Activated naive CD4-positive, alpha-beta T cell treated with anti-CD3 and anti-CD28 coated beads, Interleukin-2, amount 50 U/mL, for 72 hours (primary cell): ENCODE measurements at regions not wholly inside any gene's neighbourhood (a gene's known extent, or its start where the extent isn't known, plus 50 kb on each side); places are given as distances from the start of the nearest gene placed in this dataset.
A peak's percentile ranks its signal among the peaks of the same experiment; 100 is the strongest.
"Not testable (repeated sequence)": the region's sequence is repeated elsewhere in the genome, so short reads cannot be mapped to it uniquely, and the experiment has no call there.

Source experiments
- ATAC-seq, 2 donors: fragments of 150-1000 bp; cut with Tn5 transposase; 2 replicates each; pipeline ENCODE4 v1.10.0; 2021; ENCODE audit warnings: mild to moderate bottlenecking in 2 of 2, moderate library complexity in 2 of 2
- DNase-seq, 2 donors: peaks; one replicate each; pipeline ENCODE4 v3.0.0; 2021 to 2022; ENCODE audit warnings: low spot score in 2 of 2
- H3K27ac Mint-ChIP-seq, 2 donors: one replicate each; pipeline ENCODE4 v1.8.0; 2022; ENCODE audit warnings: mild to moderate bottlenecking in 2 of 2, mixed read lengths in 2 of 2
- H3K36me3 Mint-ChIP-seq, 2 donors: one replicate each; pipeline ENCODE4 v1.8.0; 2022; ENCODE audit warnings: mixed read lengths in 2 of 2
- H3K9me3 Mint-ChIP-seq, 2 donors: one replicate each; pipeline ENCODE4 v1.8.0; 2022; ENCODE audit warnings: mixed read lengths in 2 of 2

- DNase-seq (no peak), ATAC-seq (no peak)
- Mint-ChIP-seq H3K36me3 (no peaks in the 10 kb centered on the region), H3K9me3 (no peaks in the 10 kb centered on the region), H3K27ac (no peak overlapping the region)
Observed at GRCh38 chr5:168096525-168096924, 194.9 kb upstream of the WWC1 start.

DNA sequence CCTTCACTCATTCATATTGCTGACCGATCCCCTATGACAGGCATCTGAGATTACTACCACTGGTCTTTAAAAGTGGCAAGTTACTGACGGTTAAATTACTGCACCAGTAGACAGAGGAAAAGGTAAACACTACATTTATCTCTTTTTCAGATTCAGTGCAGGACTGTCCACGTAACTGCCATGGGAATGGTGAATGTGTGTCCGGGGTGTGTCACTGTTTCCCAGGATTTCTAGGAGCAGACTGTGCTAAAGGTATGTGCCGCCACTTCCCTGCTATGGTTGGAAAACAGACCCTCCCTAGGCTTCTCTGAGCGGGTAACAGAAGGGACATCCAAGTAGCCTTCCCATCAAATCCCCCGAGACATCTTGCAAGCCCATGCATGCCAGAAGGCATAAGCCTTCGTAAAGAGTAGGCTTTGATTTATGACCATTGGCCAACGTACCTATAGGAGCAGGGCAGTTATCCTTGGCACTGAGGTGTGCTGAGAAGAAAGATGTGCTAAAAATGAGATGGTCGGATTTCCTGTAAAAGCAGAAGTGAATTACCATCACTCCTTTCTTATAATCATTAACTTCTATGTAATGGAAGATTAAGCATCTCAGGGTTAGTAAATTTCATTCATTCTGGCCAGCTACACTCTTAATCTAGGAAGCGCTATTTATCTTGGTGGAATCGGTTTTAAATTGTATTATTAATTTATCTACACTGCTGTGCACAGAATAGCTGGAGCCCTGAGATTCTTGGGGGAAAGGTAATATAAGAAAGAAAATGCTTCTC lies 193.4 kb upstream of the WWC1 start:
- no peak overlapping the region for H3K27ac Mint-ChIP-seq
- no peaks in the 10 kb centered on the region for H3K36me3 Mint-ChIP-seq
- no peak for ATAC-seq
- no peak for DNase-seq
- H3K9me3 Mint-ChIP-seq, result no peaks in the 10 kb centered on the region

- Mint-ChIP-seq H3K9me3 (no peaks in the 10 kb centered on the region), H3K36me3 (no peaks in the 10 kb centered on the region), H3K27ac (no peak overlapping the region)
- no peak for ATAC-seq
- no peak for DNase-seq
Observed at GRCh38 chr5:168101352-168101751, 190.1 kb upstream of the WWC1 start.

DNA sequence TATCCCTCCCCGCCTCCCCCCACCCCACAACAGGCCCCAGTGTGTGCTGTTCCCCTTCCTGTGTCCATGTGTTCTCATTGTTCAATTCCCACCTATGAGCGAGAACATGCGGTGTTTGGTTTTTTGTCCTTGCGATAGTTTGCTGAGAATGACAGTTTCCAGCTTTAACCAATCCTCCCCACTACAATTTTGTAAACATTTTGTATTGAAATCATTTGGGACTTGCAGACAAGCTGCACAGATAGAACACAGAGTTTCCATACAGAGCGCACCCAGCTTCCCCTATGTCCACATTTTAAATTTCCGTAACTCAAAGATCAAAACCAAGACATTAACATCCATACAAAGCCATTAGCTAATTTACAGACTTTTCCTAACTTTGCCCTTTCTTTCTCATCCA lies 188.4 kb upstream of the WWC1 start:
- H3K27ac Mint-ChIP-seq, H3K9me3 Mint-ChIP-seq, DNase-seq, H3K36me3 Mint-ChIP-seq, ATAC-seq: not testable (repeated sequence)

DNA sequence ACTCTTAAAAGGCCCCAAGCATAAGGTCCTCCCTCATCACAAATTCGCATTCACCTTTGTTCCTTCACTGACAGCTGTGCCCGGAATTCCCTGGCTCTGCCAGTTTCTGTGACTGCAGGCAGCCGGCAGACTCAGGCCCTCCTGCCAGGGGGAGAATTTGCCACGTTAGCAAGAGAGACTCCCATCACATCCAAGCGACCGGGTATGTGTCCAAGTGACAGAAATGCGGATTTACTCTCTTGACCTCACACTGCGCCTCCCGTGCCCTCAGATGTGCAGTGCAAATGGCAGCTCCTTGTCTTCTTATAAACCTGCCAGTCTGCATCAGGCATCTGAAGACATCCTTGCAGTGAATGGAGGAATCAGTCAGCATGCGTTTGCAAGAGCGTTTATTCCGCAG lies 187.1 kb upstream of the WWC1 start:
- Mint-ChIP-seq H3K9me3 (no peaks in the 10 kb centered on the region), H3K27ac (no peak overlapping the region)
- no peak for ATAC-seq

DNA sequence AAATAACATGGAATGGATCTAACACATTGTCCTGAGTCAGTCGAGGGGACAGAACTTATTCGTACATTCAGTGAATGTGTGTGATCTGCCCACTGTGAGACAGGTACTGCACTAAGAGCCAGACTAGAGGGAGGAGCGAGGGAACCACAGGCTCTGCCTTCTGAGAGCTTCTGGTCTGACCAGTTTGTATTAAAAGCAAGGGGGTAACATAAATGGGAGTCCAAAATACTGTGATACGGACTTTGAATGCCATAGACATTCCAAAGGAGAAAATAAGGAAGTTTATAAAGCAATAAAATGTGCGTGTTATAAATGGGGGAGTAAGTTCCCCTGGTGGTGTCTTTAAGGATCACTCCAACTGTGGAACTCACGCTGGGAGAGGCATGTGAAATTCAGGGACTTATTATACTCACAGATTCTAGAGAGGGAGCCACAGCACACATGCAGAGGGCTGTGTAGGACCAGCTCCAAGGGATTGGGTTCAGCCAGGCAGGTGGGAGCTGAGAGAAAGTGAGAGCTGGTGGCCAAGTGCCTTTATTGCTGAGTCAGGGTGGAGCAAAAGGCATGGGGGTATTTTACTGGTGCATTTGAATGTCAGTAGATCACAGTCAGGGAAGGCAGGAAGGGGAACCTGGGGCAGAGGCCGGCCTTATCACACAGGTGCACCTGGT lies 186.5 kb upstream of the WWC1 start:
- ATAC-seq, result no peak
- DNase-seq, result no peak
- Mint-ChIP-seq H3K36me3 (no peaks in the 10 kb centered on the region), H3K9me3 (no peaks in the 10 kb centered on the region), H3K27ac (no peak overlapping the region)

More for the DNA sequence above, 187.1 kb upstream of the WWC1 start:
- no peak for DNase-seq
- H3K36me3 Mint-ChIP-seq, result no peaks in the 10 kb centered on the region

DNA sequence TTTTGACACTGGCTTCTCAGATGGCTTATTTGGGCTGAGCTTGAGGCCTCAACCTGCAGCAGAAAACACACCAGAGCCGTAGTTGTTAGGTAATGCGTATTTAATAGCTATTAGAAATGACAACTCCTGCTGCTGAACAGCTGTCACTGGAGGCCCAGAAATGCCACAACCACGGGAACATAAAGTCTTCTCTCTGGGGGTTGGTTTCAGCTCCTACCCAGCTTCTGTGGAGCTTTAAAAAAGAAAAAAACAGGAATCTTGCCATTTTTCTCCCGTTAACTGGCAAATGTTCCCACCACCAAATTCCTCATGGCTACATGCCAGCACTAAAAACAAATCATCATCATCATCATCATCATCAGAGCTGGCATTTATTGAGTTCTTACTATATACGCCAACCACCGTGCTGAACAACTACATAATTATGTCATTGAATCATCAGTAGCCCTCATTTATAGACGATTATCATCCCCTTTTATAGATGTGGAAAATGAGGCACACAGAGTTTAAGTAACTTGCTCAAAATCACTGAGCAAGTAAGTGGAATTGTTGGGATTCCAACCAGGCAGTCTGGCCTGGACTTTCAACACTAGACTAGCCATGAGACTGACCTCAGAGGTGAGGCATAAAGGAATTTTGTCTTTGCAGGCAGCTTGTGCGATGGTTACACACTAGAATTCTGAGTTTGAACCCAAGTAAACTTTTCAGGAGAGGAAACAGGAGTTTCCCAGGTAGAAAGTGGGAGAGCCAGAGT lies 185.3 kb upstream of the WWC1 start:
- ATAC-seq (no peak), DNase-seq (no peak)
- Mint-ChIP-seq H3K27ac (no peak overlapping the region), H3K9me3 (no peaks in the 10 kb centered on the region), H3K36me3 (no peaks in the 10 kb centered on the region)

DNA sequence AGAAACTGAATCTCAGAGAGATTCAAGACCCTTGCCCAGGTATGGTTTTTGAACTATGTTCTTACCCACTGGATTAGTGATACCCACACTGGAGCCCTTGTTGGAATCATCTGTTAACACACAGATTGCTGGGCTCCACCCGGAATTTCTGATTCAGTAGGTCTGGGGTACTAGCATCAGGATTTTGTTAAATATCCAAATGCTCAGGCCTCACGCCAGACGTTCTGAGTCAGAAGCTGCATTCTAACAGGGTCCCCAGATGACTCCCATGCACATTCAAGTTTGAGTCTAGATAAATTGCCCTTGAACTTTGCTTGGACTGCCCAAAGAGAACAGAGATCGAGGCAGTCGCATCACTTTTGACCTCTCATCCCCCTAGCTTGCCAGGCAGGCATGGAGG lies 182.0 kb upstream of the WWC1 start:
- DNase-seq, result no peak
- no peaks in the 10 kb centered on the region for H3K36me3 Mint-ChIP-seq
- no peak for ATAC-seq
- no peak overlapping the region for H3K27ac Mint-ChIP-seq
- H3K9me3 Mint-ChIP-seq, result no peaks in the 10 kb centered on the region

DNA sequence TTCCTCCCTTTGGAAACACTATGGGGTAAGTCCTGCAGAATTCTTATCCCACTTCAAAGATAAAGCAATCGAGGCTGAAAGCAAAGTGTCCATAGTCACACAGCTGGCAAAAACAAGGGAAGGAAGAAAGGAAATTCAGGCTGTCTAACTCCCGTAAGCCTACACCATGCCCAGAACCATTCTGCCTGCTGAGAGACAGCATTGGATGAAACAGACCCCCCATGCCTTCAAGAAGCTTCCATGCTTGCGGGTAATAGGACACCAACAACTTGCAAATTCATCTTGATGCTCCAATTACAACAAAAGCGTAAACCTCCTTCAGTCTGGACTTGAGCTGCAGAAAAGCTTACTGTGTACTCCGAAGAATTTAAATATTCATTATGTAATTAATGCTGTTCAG lies 181.1 kb upstream of the WWC1 start:
- DNase-seq (no peak), ATAC-seq (no peak)
- no peaks in the 10 kb centered on the region for H3K9me3 Mint-ChIP-seq
- no peak overlapping the region for H3K27ac Mint-ChIP-seq
- no peaks in the 10 kb centered on the region for H3K36me3 Mint-ChIP-seq

DNA sequence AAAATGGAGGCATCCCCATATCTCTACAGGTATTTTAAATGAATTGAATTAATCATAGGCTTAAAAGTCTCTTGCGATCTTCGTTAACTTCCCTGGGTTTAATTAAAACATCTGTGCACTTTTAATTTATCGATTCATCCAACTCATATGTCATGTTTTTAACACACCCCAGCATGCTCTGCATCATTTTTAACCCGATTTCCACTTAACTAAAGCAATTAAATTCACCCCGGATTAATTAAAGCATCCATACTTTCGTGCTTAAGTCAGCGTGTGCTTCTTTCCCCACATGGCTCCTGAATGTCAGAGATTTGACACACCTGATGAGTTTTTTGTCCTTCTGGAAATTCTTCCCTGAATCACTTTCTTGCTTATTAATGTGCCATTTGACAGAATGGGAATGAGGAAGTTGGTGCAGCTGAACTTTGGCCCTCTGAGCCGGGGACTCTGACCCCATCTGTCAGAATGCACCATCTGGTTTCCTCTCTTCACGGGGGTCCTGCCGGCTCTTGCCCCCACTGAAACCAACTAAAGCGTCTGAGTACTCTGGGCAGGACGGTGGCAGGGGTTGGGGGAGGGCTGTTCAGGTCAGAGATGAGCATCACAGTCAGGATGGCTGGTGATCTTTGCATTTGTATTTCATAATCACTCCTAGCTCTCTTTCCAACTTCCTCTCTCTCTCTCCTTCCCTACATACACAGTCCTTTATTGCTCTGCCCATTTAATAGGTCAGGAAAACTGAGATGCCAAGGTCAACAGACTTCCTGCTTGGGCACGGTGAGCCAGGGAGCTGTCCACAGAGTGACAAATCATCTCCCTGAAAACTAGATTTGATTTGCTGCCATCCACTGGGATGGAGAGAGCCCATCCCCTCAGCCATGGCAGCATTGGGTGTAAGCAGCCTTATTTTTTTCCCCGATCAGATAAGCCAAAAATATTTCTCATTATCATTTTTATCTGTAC lies 180.3 kb upstream of the WWC1 start:
- no peak overlapping the region for H3K27ac Mint-ChIP-seq
- H3K9me3 Mint-ChIP-seq, result no peaks in the 10 kb centered on the region
- H3K36me3 Mint-ChIP-seq, result no peaks in the 10 kb centered on the region
- DNase-seq (no peak), ATAC-seq (no peak)

GRCh38 chr5:168114444-168115017 lies 176.9 kb upstream of the WWC1 start:
- H3K36me3 Mint-ChIP-seq, result peaks cover 0 to 2% of the 10 kb centered on the region in 2 donors
- peak in 1 of 2 donors; percentile 73 for DNase-seq
- no peaks in the 10 kb centered on the region for H3K9me3 Mint-ChIP-seq
- no peak overlapping the region for H3K27ac Mint-ChIP-seq
- peak; percentile 81 to 96 for ATAC-seq

DNA sequence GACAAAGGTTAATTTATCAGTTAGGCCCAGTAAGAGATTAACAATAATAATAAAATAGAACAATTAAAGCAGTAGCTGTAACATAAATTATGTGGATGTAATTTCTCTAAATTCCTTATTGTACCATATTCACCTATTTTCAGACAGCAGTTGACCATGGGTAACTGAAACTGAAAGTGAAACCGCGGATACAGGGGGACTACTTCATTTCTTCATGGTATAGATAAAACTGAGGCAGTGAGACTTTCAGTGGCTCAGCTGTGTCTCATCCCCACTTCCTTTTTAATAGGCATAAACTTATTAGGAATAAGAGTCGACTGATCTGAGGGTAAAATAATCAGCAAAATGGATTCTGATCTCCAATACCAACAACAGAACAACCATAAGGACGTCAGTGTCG lies 174.0 kb upstream of the WWC1 start:
- H3K9me3 Mint-ChIP-seq, result no peaks in the 10 kb centered on the region
- ATAC-seq (no peak), DNase-seq (no peak)
- H3K27ac Mint-ChIP-seq, result no peak overlapping the region
- peaks cover 0 to 6% of the 10 kb centered on the region in 2 donors for H3K36me3 Mint-ChIP-seq

DNA sequence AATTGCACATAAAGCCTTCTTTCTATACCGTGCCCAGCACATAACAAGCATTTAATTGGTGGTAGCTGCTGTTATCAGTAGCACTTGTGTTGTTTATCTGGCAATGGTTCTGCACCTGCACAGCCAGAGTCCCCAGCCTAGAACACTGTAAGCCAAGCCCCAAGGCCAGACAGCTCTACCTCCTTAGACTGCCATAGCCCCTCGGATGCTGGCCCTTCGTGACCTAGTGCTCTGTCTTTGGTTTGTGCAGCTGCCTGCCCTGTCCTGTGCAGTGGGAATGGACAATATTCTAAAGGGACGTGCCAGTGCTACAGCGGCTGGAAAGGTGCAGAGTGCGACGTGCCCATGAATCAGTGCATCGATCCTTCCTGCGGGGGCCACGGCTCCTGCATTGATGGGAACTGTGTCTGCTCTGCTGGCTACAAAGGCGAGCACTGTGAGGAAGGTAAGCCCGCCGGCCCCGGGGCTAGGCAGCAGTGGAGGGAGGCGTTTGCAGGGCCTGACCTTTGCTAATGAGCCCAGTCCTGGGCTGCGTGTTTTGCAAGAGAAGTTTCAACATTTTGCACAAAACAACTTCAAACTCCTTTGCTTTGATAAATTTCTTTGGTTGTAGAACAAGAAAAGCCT lies 173.3 kb upstream of the WWC1 start:
- H3K27ac Mint-ChIP-seq, result no peak overlapping the region
- no peak for DNase-seq
- no peaks in the 10 kb centered on the region for H3K9me3 Mint-ChIP-seq
- ATAC-seq, result no peak
- peaks cover 0 to 6% of the 10 kb centered on the region in 2 donors for H3K36me3 Mint-ChIP-seq

GRCh38 chr5:168120401-168121137 lies 170.9 kb upstream of the WWC1 start:
- peaks cover 0 to 6% of the 10 kb centered on the region in 2 donors for H3K36me3 Mint-ChIP-seq
- DNase-seq (no peak), ATAC-seq (peak; percentile 63 to 80)
- peak overlapping the region; percentile 46 to 58 for H3K27ac Mint-ChIP-seq
- H3K9me3 Mint-ChIP-seq, result no peaks in the 10 kb centered on the region

DNA sequence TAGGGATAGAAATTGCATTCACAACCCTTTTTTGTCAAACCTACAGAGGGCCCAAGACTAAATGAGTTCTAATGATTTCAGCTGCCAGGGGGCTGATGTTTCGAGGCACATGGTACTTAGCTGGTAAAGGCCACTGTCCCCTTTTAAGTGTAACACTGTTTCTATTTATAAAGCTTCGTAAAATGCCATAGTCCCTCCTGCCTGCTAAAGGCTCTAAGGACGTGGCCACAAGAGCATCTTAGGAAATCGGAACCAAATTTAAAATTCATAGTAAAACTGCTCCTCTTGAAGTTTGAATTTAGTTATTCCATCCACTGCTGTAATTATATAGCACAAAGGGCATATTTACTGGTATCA lies 170.3 kb upstream of the WWC1 start:
- ATAC-seq, result no peak
- Mint-ChIP-seq H3K27ac (peak overlapping the region; percentile 46 to 58), H3K36me3 (peaks cover 0 to 6% of the 10 kb centered on the region in 2 donors), H3K9me3 (no peaks in the 10 kb centered on the region)
- no peak for DNase-seq
